Stimulated activated naive CD8-positive, alpha-beta T cell treated with anti-CD3 and anti-CD28 coated beads, Interleukin-15, amount 100 ng/mL, for 72 hours (primary cell): ENCODE measurements at regions not wholly inside any gene's neighbourhood (a gene's known extent, or its start where the extent isn't known, plus 50 kb on each side); places are given as distances from the start of the nearest gene placed in this dataset.
"Not testable (repeated sequence)": the region's sequence is repeated elsewhere in the genome, so short reads cannot be mapped to it uniquely, and the experiment has no call there.

Experiments used
- ATAC-seq: fragments of 150-1000 bp; cut with Tn5 transposase; 2 replicates; pipeline ENCODE4 v1.10.0; 2021; ENCODE audit warnings: mild to moderate bottlenecking, moderate library complexity
- DNase-seq, 2 donors: peaks; one replicate each; pipeline ENCODE4 v3.0.0; 2021 to 2022
- H3K27ac Mint-ChIP-seq, 2 donors: one replicate each; pipeline ENCODE4 v1.8.0; 2022; ENCODE audit warnings: mild to moderate bottlenecking in 2 of 2, mixed read lengths in 2 of 2, moderate library complexity in 2 of 2
- H3K27me3 Mint-ChIP-seq: one replicate; pipeline ENCODE4 v1.8.0; 2022; ENCODE audit warnings: mixed read lengths
- H3K4me1 Mint-ChIP-seq: one replicate; pipeline ENCODE4 v1.8.0; 2022; ENCODE audit warnings: mild to moderate bottlenecking, mixed read lengths
- H3K4me3 Mint-ChIP-seq, 2 donors: one replicate each; pipeline ENCODE4 v1.8.0; 2022; ENCODE audit warnings: mild to moderate bottlenecking in 2 of 2, mixed read lengths in 2 of 2, moderate library complexity in 1 of 2
- H3K9me3 Mint-ChIP-seq, 2 donors: one replicate each; pipeline ENCODE4 v1.8.0; 2022; ENCODE audit warnings: mixed read lengths in 2 of 2

DNA sequence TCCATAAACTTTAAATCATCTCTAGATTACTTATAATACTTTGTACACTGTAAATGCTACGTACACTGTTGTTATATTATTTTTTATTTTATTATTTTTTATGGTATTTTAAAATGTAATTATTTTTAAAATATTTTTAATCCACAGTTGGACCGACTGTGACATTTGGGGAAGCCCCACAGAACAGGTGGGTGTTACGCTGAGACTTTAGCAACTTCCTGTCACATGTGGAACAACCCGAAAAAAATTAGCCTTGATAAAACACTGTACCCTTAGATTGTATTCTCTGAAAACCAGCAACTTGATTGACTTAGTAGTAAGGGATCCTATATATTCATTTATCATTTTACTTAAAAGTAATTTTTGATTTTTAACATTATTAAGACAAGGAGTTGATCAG, 1755.7 kb upstream of the SEL1L start:
- ATAC-seq (no peak), DNase-seq (no peak)
- Mint-ChIP-seq H3K9me3 (peaks cover 24% of the 10 kb centered on the region in 2 donors), H3K27ac (no peak overlapping the region), H3K27me3 (no peaks in the 10 kb centered on the region), H3K4me3 (no peak overlapping the region), H3K4me1 (no peaks in the 10 kb centered on the region)

DNA sequence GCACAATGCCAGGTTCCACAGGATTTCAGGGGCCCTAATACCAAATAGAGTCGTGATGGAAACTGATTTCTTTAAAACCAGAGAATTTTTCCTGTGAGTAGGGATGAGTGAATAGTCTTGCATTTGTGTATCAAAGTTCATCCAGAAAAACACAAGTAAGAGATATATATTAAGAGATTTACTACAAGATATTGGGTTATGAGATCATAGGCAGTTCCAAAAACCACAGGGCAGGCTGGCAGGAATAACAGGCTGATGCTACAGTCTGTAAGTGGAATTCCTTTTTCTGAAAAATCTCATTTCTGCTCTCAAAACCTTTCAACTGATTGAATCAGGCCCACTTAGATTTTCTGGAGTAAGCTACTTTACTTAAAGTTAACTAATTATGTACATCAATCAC, 1756.2 kb upstream of the SEL1L start:
- Mint-ChIP-seq H3K9me3 (peaks cover 24 to 25% of the 10 kb centered on the region in 2 donors), H3K27me3 (no peaks in the 10 kb centered on the region), H3K27ac (no peak overlapping the region), H3K4me1 (no peaks in the 10 kb centered on the region), H3K4me3 (no peak overlapping the region)
- DNase-seq = no peak
- ATAC-seq = no peak

DNA sequence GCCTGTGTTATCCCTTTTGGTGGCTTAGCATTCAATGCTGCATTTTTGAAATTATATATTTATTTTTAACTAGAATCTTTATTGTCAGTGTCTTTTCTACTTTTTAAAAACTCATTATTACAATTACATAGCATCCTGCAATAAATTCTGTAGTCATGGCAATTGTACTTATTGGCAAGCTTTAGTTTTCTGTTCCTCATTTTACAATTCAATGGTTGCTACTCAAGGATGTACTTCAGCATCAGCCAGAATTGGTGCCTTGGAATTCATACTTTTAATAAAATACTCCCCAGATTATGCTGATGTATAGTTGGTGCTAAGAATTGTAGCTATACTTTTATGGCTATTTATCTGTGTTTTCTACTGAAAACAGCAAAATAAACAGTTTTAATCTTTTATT, 1756.8 kb upstream of the SEL1L start:
- peaks cover 24 to 25% of the 10 kb centered on the region in 2 donors for H3K9me3 Mint-ChIP-seq
- DNase-seq (no peak), ATAC-seq (no peak)
- H3K4me1 Mint-ChIP-seq = no peaks in the 10 kb centered on the region
- H3K27ac Mint-ChIP-seq = no peak overlapping the region
- H3K27me3 Mint-ChIP-seq = no peaks in the 10 kb centered on the region
- H3K4me3 Mint-ChIP-seq = no peak overlapping the region

DNA sequence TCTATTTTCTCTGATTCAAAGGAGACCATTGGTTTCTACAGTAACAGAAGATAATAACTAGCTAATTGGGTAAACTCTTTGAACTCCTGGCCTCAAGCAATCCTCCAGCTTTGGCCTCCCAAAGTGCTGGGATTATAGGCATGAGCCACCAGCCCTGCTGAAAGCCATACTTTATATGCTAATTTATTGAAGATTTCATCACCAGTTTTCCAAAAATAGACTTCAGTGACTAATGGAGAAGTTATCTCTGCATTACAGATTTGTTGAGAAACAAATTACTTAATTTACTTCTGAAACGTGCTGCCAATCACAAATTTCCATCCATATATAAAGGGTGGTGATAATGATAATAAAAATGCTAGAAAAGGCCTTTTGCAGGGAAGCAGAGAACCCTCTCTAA, 1758.1 kb upstream of the SEL1L start:
- DNase-seq (no peak), ATAC-seq (no peak)
- Mint-ChIP-seq H3K4me3 (no peak overlapping the region), H3K27ac (no peak overlapping the region), H3K27me3 (no peaks in the 10 kb centered on the region), H3K9me3 (peaks cover 24 to 33% of the 10 kb centered on the region in 2 donors), H3K4me1 (no peaks in the 10 kb centered on the region)

DNA sequence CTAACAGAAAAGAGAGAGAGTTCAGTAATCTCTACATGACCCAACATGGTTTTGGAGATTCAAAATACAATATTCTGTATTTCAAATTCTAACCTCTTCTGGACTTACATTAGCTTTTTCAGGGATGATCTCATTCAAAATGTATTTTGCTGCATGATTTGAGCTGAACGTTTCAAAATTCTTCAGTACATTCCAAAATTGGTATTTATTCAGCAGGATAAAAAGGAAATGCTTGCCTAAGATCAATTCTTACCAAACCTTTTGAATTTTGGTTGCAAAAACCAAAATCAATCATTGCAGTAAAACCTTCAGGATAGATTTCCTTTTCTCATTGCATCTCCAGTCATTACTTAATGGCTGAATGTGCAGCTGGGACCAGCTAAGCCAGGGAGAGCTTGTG, 1761.3 kb upstream of the SEL1L start:
- ATAC-seq (no peak), DNase-seq (no peak)
- Mint-ChIP-seq H3K4me3 (no peak overlapping the region), H3K9me3 (peaks cover 14 to 25% of the 10 kb centered on the region in 2 donors), H3K4me1 (no peaks in the 10 kb centered on the region), H3K27ac (no peak overlapping the region), H3K27me3 (no peaks in the 10 kb centered on the region)

DNA sequence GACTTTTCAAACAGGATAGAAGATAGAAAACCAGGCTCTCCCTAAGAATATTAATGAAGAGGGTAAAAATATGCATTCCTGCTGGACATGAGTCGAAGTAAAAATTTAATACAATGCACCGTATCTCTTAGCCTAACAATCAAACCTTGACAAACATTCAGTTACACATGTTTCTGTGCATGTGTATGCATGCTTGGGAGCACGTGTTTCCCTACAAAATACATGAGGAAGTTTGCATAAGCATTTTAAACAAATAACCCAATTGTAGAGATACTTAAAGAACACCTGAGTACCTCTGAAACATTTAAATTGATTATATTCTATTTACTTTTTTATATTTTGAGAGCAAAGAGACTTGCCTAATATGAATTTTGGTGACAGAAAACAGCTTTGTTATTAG, 1763.7 kb upstream of the SEL1L start:
- H3K27me3 Mint-ChIP-seq = no peaks in the 10 kb centered on the region

DNA sequence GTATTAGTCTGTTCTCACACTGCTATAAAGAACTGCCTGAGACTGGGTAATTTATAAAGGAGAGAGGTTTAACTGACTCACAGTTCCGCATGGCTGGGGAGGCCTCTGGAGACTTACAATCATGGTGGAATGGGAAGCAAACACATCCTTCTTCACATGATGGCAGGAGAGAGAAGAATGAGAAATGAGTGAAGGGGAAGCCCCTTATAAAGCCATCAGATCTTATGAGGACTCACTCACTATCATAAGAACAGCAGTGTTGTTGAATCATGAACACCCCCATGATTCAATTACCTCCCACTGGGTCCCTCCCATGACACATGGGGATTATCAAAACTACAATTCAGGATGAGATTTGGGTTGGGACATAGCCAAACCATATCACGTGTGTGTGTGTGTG, 1764.4 kb upstream of the SEL1L start:
- DNase-seq, H3K27ac Mint-ChIP-seq, H3K27me3 Mint-ChIP-seq, H3K4me1 Mint-ChIP-seq, H3K4me3 Mint-ChIP-seq, ATAC-seq: not testable (repeated sequence)
- H3K9me3 Mint-ChIP-seq = peaks cover 8 to 20% of the 10 kb centered on the region in 2 donors

More for the DNA sequence above, 1763.7 kb upstream of the SEL1L start:
- ATAC-seq (no peak), DNase-seq (no peak)
- no peak overlapping the region for H3K4me3 Mint-ChIP-seq
- H3K27ac Mint-ChIP-seq = no peak overlapping the region
- H3K4me1 Mint-ChIP-seq = no peaks in the 10 kb centered on the region
- H3K9me3 Mint-ChIP-seq = peaks cover 12 to 22% of the 10 kb centered on the region in 2 donors

DNA sequence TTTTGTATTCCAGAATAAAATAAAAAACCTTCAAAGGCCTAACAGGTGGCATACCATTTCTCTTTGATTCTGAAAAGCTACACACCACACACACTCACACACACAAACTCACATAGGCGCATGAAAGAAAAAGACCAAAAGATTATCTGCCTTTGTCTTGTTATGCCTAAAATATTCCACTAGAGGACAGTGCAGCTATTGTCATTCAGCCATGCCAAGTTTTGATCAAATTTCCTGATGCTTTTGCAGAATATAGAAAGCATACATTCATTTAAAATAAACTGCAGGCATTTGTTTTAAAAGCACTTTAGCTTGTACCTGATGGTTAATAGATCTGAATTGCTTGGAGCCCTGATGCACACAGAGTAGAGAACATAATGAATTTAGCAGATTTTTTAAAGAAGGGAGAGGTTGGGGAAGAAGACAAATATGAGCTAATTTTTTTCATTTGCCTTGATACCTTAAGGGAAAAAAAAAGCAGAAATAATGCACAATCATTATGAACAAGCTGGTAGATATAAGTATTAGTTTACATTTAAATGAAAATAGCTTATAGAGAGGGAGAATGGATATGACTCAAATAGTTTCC, 1766.9 kb upstream of the SEL1L start:
- no peaks in the 10 kb centered on the region for H3K4me1 Mint-ChIP-seq
- H3K27me3 Mint-ChIP-seq = no peaks in the 10 kb centered on the region
- ATAC-seq = no peak
- H3K4me3 Mint-ChIP-seq = no peak overlapping the region
- H3K27ac Mint-ChIP-seq = no peak overlapping the region
- no peak for DNase-seq
- H3K9me3 Mint-ChIP-seq = peaks cover 0 to 14% of the 10 kb centered on the region in 2 donors

DNA sequence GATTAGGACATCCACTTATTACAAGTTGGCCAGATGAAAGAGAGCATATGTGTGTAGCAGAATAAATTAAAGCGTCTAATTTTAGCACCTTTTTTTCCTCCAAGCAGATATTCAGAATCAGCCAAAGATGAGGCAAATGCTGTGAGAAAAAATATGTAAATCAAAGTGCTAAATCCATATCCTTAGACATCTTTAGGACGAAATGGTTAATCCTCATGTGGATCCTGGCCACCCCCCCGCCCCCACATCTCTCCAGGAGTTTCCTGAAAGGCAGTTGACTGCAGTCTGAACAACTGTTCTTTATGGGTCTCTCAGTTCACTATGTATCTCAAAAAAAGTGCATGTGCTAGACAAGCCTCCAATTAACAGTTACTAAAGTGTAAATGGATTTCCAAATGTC, 1768.1 kb upstream of the SEL1L start:
- Mint-ChIP-seq H3K4me3 (no peak overlapping the region), H3K27me3 (no peaks in the 10 kb centered on the region), H3K4me1 (no peaks in the 10 kb centered on the region), H3K27ac (no peak overlapping the region), H3K9me3 (peaks cover 0 to 10% of the 10 kb centered on the region in 2 donors)
- no peak for DNase-seq
- ATAC-seq = no peak

DNA sequence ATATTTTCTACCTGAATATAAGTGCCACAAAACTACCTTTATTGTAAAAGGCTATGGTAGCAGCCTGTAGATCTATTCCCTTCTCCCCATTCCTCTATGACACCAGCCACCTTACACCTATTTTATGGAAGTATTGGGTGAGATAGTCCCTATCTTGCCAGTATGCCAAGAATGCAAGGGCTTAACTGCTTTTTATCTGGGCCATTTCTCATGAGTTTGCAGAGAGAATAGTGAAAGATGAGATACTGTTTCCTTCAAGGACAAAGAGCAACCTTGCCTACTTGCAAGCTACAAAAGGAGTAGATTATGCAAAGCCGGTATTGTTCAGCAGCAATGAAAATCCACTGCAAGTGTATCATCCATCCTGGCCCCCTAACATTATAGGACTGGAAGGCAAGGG, 1775.6 kb upstream of the SEL1L start:
- no peaks in the 10 kb centered on the region for H3K27me3 Mint-ChIP-seq
- ATAC-seq = no peak
- no peak overlapping the region for H3K27ac Mint-ChIP-seq
- H3K4me1 Mint-ChIP-seq = no peaks in the 10 kb centered on the region
- DNase-seq = no peak
- peaks cover 9 to 23% of the 10 kb centered on the region in 2 donors for H3K9me3 Mint-ChIP-seq
- H3K4me3 Mint-ChIP-seq = no peak overlapping the region

DNA sequence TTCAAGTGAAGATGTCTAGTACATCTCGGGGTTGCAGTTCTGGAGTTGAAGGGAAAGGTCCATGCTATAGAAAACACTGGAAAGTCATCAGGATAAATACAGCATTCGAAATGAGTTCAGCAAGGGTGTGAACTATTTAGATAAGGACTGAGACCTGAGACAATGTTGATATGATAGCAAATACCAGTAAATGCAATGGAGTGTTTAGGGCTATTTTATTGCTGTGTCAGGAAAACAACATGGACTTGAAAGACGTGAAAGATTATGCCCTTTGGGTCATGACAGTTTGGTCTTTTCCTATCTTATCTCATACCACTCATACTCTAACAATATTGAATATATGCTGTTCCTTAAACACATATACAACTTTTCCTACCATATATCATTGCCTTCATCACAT, 1776.2 kb upstream of the SEL1L start:
- no peak for DNase-seq
- Mint-ChIP-seq H3K4me1 (no peaks in the 10 kb centered on the region), H3K27me3 (no peaks in the 10 kb centered on the region)

DNA sequence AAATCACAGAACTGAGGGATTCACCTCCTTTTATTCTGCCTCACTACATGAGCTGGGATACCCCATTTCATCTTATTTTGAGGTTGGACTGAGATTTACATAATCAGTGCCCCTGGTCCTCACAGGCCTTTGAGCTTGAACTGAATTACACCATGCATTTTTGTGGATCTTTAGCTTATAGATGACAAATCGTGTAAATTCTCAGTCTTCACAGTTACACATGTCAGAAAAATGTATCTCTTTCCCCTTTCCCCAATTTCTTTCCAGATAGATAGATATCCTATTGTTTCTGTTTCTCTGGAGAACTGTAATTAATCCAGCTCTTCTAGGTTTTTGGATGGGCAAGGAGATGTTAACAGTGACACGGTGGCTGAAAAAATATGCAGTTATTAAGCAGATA, 1778.9 kb upstream of the SEL1L start:
- no peak for DNase-seq
- H3K9me3 Mint-ChIP-seq = peaks cover 9 to 20% of the 10 kb centered on the region in 2 donors
- no peak overlapping the region for H3K27ac Mint-ChIP-seq
- no peaks in the 10 kb centered on the region for H3K4me1 Mint-ChIP-seq
- H3K27me3 Mint-ChIP-seq = no peaks in the 10 kb centered on the region
- H3K4me3 Mint-ChIP-seq = no peak overlapping the region
- no peak for ATAC-seq

More for the DNA sequence above, 1776.2 kb upstream of the SEL1L start:
- Mint-ChIP-seq H3K4me3 (no peak overlapping the region), H3K9me3 (peaks cover 9 to 23% of the 10 kb centered on the region in 2 donors), H3K27ac (no peak overlapping the region)
- no peak for ATAC-seq

DNA sequence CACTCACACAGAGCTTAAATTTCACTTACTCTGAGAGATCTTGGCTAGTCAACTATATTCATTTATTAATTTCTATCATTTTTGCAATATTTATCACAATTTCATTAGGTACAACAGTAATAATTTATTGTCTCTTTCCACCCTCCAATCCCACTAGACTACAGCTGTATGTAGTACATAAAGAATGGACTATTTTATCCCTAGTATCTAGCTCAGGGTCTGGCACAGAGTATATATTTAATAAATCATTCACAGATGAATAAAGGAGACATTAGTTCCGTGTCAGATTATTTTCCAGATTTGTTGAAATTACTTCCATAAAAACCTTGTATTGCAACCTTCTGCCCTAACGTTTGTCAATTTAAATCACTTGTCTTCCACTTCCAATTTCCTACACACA, 1781.1 kb upstream of the SEL1L start:
- peaks cover 4 to 20% of the 10 kb centered on the region in 2 donors for H3K9me3 Mint-ChIP-seq
- H3K4me1 Mint-ChIP-seq = no peaks in the 10 kb centered on the region
- no peak overlapping the region for H3K27ac Mint-ChIP-seq
- DNase-seq (no peak), ATAC-seq (no peak)
- H3K27me3 Mint-ChIP-seq = no peaks in the 10 kb centered on the region
- no peak overlapping the region for H3K4me3 Mint-ChIP-seq

DNA sequence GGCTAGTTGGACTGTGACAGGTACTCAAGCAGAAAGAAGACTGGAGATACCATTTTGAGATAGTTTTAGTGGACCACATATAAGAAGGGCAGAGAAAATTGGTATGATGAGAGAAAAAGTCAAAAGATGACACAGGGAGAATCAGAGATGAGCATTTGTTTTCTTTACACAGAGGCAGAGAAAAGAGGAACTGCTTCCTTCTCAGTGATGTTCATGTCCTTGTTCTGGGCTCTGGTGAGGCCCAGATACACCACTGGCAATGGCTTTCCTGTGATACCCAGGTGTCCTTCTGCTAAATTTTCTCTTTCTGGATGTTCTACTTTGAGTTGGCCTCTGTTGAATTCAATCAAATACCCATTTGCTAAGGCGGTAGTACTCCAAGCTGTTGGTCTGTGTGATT, 1782.7 kb upstream of the SEL1L start:
- DNase-seq (no peak), ATAC-seq (no peak)
- Mint-ChIP-seq H3K27ac (no peak overlapping the region), H3K9me3 (peaks cover 4 to 9% of the 10 kb centered on the region in 2 donors), H3K27me3 (no peaks in the 10 kb centered on the region), H3K4me1 (no peaks in the 10 kb centered on the region), H3K4me3 (no peak overlapping the region)

DNA sequence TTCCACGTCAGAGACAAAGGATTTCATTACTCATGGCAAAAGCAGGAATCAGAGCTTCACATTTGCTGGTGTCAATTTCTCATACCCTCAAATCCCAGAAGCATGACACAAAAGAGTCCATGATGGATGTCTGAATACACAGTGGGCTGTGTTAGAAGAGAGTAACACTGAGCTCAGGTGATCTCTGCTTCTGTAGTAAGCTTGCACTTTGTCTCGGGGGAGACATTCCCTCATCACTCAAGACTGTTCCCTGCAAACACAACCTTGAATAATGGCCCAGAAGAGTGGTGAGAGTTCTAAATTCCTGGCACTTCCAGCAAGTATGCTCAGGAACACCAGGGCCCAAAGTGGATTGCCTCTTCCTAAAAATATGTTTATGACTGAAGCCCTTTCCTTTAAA, 1787.2 kb upstream of the SEL1L start:
- Mint-ChIP-seq H3K4me1 (no peaks in the 10 kb centered on the region), H3K4me3 (no peak overlapping the region), H3K27ac (no peak overlapping the region), H3K9me3 (peaks cover under 1 to 11% of the 10 kb centered on the region in 2 donors), H3K27me3 (no peaks in the 10 kb centered on the region)
- DNase-seq = no peak
- ATAC-seq = no peak

DNA sequence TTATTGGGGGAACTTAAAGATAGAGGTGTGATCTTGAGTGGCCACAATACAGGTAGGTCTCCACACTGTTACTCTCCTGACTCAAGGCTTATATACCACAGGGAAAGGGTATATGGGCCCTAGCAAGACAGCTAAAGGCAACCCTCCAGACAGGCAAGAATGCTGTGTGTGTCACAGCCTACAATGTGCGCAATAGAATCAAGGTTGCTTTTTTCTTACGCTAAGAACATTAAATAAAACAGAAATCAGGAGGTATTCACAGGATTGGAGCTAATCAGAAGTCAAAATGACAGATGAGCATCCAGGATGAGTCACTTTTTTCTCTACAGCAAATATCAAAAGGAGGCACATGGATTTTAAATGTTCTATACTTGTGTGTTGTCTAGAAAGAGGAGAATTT, 1797.9 kb upstream of the SEL1L start:
- H3K9me3 Mint-ChIP-seq = peaks cover 0 to 4% of the 10 kb centered on the region in 2 donors
- no peaks in the 10 kb centered on the region for H3K4me1 Mint-ChIP-seq
- no peak overlapping the region for H3K27ac Mint-ChIP-seq
- no peak overlapping the region for H3K4me3 Mint-ChIP-seq
- H3K27me3 Mint-ChIP-seq = no peaks in the 10 kb centered on the region
- ATAC-seq (no peak), DNase-seq (no peak)

DNA sequence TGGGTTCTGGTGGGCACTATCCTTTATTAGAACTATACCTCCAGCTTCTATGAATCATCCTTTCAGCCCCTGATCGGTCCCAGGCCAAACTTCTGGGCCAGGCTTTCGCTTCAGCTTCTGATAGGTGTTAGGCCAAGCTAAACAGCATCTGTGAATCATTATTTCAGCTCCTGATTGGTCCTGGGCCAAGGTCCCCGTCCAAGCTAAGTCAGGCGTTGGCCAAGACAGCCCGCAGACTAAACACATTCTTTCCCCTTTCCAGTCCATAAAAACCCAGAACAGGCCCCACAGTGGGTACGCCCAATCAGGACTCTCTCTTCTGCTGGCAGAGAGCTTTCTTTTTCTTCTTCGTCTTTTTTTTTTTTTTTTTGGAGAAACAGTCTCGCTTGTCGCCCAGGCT, 1808.9 kb upstream of the SEL1L start:
- Mint-ChIP-seq H3K27me3 (no peaks in the 10 kb centered on the region), H3K4me3 (no peak overlapping the region), H3K4me1 (no peaks in the 10 kb centered on the region), H3K27ac (no peak overlapping the region), H3K9me3 (peaks cover 0 to 11% of the 10 kb centered on the region in 2 donors)
- ATAC-seq (no peak), DNase-seq (no peak)
